Umbilical cord (tissue), 1 donor: ENCODE measurements at regions not wholly inside any gene's neighbourhood (a gene's known extent, or its start where the extent isn't known, plus 50 kb on each side); places are given as distances from the start of the nearest gene placed in this dataset.

Experiments
- DNase-seq: peaks from one replicate; pipeline ENCODE4 v3.0.0-alpha.2; 2015; ENCODE audit warnings: low spot score

DNA sequence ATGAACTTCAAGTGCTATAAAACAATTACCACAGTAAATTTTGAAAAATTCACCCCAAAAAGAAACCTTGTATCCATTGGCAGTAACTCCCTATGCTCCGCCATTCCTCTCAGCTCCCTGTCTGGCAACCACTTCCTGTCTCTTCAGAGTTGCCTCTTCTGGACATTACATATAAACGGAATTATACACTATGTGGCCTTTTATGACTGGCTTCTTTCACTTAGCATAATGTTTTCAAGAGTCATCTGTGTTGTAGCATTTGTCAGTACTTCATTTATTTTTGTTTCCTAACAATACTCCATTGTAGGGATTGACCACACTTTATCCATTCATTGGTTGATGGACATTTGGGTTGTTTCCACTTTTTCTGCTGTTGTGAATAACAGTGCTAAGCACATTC, 50.1 kb downstream of the CEP43 start:
- no peak for DNase-seq

DNA sequence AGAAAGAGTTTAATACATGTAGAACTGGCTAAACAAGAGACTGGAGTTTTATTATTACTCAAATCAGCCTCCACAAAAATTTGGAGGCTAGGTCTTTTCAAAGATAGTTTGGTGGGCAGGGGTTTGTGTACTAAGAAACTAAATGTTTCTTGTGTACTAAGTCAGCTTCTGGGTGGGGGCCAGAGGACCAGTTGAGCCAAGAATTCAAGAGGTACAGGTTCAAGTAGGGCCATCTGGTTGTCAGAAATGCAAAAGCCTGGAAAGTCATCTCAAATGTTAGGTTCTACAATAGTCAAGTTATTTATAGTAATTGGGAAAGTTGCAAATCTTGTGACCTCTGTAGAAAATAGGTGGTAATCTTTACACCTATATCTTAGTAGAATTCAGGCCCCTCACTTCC, 51.7 kb downstream of the CEP43 start:
- no peak for DNase-seq

- peak; percentile 23 for DNase-seq
These were observed 54.8 kb downstream of the CEP43 start for GRCh38 chr6:167053895-167054530.

GRCh38 chr6:167054987-167055386, 55.8 kb downstream of the CEP43 start:
- no peak for DNase-seq

DNA sequence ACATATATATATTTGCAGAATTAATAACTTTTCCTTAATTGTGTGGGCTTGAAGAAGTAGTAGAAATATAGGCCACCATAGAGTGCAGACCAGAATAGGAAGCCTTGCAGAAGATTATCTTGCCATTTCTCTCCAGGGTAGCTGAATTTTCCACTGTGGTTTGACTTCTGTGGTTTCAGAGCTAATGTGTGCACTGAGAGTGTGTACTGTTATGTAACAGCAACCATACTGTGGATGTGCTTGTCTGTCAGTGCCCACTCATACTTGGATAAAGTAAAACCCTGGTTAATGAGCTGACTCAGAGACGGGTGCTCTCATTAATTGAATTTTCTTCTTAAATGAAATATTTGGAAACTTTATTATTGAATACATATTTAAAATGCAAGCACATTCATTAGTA, 57.2 kb downstream of the CEP43 start:
- DNase-seq = peak; percentile 14

DNA sequence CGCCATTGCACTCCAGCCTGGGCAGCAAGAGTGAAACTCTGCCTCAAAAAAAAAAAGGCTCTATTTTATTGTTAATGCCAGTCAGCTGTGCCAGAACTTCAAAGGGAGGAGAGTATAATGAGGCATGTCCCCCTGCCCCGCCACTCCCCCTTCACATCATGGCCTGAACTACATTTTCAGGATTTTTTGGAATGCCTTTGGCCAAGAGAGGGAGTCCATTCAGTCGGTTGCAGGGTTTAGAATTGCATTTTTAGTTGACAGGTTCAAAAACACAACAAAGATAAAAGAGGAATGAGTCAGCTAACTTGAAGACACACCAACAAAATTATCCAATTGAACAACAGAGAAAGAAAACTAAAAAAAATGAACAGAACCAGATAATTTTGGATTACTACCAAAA, 59.1 kb downstream of the CEP43 start:
- no peak for DNase-seq
